ENCODE measurements at regions not wholly inside any gene's neighbourhood (a gene's known extent, or its start where the extent isn't known, plus 50 kb on each side); places are given as distances from the start of the nearest gene placed in this dataset.

GRCh38 chr6:9851541-9852380, 563.1 kb downstream of the TFAP2A start:
- no peaks in the 10 kb centered on the region for H3K4me1 ChIP-seq (ENCODE audit: low read depth)
- no peak for TF ChIP-seq CTCF (IDR thresholded peaks at IDR 0.05)
- no peak overlapping the region for H3K4me3 ChIP-seq
- DNase-seq (no peak), ATAC-seq (no peak)
- intact Hi-C loops (cut with DNase I, micrococcal nuclease): no loop called here
- peaks cover 41% of the 10 kb centered on the region for H3K9me3 ChIP-seq
- no peaks in the 10 kb centered on the region for H3K36me3 ChIP-seq (ENCODE audit: low read depth)

- ATAC-seq (no peak), DNase-seq (no peak)
- Histone ChIP-seq H3K4me3 (no peak overlapping the region), H3K9me3 (peaks cover 38% of the 10 kb centered on the region), H3K36me3 (ENCODE audit: low read depth) (no peaks in the 10 kb centered on the region), H3K4me1 (ENCODE audit: low read depth) (no peaks in the 10 kb centered on the region)
- no peak for TF ChIP-seq CTCF (IDR thresholded peaks at IDR 0.05)
- intact Hi-C loops (cut with DNase I, micrococcal nuclease): no loop called here
Measured at GRCh38 chr6:9851006-9851405, 563.9 kb downstream of the TFAP2A start.

DNA sequence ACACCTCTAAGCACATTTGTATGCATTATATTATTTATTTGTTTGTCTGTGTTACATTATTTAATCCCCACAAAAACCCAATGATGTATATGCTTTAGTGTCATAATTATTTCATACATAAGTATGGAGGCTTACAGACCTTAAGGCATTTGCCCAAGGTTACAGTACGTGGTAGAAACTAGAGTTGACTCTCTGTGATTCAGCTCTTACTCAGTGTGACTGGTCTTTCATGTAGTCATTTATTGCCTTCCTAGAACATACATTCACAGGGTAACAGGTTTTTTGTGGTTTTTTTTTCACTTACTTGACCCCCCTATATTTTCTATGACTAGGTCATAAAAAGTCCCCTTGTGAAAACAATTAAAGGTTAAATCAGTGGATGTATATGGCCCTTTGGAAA, 566.8 kb downstream of the TFAP2A start:
- ATAC-seq (no peak), DNase-seq (no peak)
- H3K36me3 ChIP-seq (ENCODE audit: low read depth): no peaks in the 10 kb centered on the region
- H3K4me1 ChIP-seq (ENCODE audit: low read depth): no peaks in the 10 kb centered on the region
- peaks cover 22% of the 10 kb centered on the region for H3K9me3 ChIP-seq
- H3K4me3 ChIP-seq: no peak overlapping the region
- no peak for TF ChIP-seq CTCF (IDR thresholded peaks at IDR 0.05)
- intact Hi-C loops (cut with DNase I, micrococcal nuclease): no loop called here

- Histone ChIP-seq H3K36me3 (ENCODE audit: low read depth) (no peaks in the 10 kb centered on the region), H3K9me3 (peaks cover 4% of the 10 kb centered on the region), H3K4me3 (no peak overlapping the region), H3K4me1 (ENCODE audit: low read depth) (no peaks in the 10 kb centered on the region)
- ATAC-seq (no peak), DNase-seq (no peak)
- no peak for TF ChIP-seq CTCF (IDR thresholded peaks at IDR 0.05)
- intact Hi-C loops (cut with DNase I, micrococcal nuclease): no loop called here
Measured at GRCh38 chr6:9841886-9842725, 572.8 kb downstream of the TFAP2A start.

DNA sequence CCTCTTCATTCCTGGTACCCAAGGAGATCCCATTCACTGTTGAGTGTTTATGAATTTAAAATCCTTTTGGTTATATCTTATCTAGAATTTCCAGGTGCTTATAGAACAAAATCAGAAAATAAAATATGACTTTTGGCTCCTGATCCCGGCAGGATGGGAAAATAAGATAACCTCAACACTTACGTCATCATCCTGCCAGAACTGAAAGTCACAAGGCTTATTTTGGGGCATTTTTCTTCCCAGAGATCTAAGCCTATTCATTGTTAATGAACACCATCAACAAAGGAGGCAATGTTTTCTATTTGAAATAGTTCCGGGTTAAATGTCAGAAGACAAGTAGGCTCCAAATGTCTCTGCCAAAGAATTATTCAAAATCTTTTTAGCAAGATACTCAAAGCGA, 580.6 kb downstream of the TFAP2A start:
- Histone ChIP-seq H3K9me3 (no peaks in the 10 kb centered on the region), H3K36me3 (ENCODE audit: low read depth) (no peaks in the 10 kb centered on the region), H3K4me3 (no peak overlapping the region), H3K4me1 (ENCODE audit: low read depth) (no peaks in the 10 kb centered on the region)
- intact Hi-C loops (cut with DNase I, micrococcal nuclease): no loop called here
- TF ChIP-seq CTCF (IDR thresholded peaks at IDR 0.05): no peak
- DNase-seq (no peak), ATAC-seq (no peak)
